ENCODE measurements at regions not wholly inside any gene's neighbourhood (a gene's known extent, or its start where the extent isn't known, plus 50 kb on each side); places are given as distances from the start of the nearest gene placed in this dataset.

- no peaks in the 10 kb centered on the region for H3K27me3 ChIP-seq (ENCODE audit: control insufficient read depth in 4 of 4, insufficient read depth in 4 of 4, low read length in 3 of 4)
- TF ChIP-seq TAF1 (conservative IDR thresholded peaks at IDR 0.05): no peak
- TF ChIP-seq RXRA (IDR thresholded peaks at IDR 0.05): no peak
- TF ChIP-seq HNF4A (conservative IDR thresholded peaks at IDR 0.05): no peak
- TF ChIP-seq FOXA2 (IDR thresholded peaks at IDR 0.05): no peak
- no peak for TF ChIP-seq REST (IDR thresholded peaks at IDR 0.05)
- TF ChIP-seq RAD21 (IDR thresholded peaks at IDR 0.05): no peak
- TF ChIP-seq ZBTB33 (IDR thresholded peaks at IDR 0.05): no peak
- no peak for TF ChIP-seq CTCF (IDR thresholded peaks at IDR 0.05; ENCODE audit: low read depth, low read length, missing input control)
- TF ChIP-seq SP1 (IDR thresholded peaks at IDR 0.05): no peak
- TF ChIP-seq ATF3 (IDR thresholded peaks at IDR 0.05): no peak
- TF ChIP-seq EGR1 (IDR thresholded peaks at IDR 0.05; ENCODE audit: low read depth in 2 of 2): no peak
- no peak for TF ChIP-seq NR2F2 (IDR thresholded peaks at IDR 0.05)
- TF ChIP-seq GABPA (IDR thresholded peaks at IDR 0.05 in 1 of 2, conservative IDR thresholded peaks at IDR 0.05 in 1 of 2): no peak
- H3K9me3 ChIP-seq (ENCODE audit: control insufficient read depth in 4 of 4, low read length in 3 of 4): peaks cover 0 to 2% (median 0%) of the 10 kb centered on the region in 4 donors
- no peak overlapping the region for H3K9ac ChIP-seq (ENCODE audit: low read depth in 1 of 2, low read length in 2 of 2)
- H3K4me1 ChIP-seq (ENCODE audit: control insufficient read depth in 4 of 4, insufficient read depth in 4 of 4, low read length in 3 of 4): no peaks in the 10 kb centered on the region
- no peak overlapping the region for H3K4me3 ChIP-seq (ENCODE audit: low read depth in 1 of 3, low read length in 3 of 3)
- 75% methylated on average over 1 of the region's 1 CpG for WGBS
- no peak for DNase-seq (ENCODE audit: low spot score)
- no peaks in the 10 kb centered on the region for H3K36me3 ChIP-seq (ENCODE audit: control insufficient read depth in 4 of 4, insufficient read depth in 3 of 4, low read depth in 1 of 4, low read length in 3 of 4)
- no peak overlapping the region for H3K27ac ChIP-seq (ENCODE audit: low read depth in 1 of 2, low read length in 2 of 2)
Observed at GRCh38 chr18:1627494-1627893, 722.8 kb downstream of the ADCYAP1 start.

GRCh38 chr18:1648712-1649111 lies 744.0 kb downstream of the ADCYAP1 start:
- Histone ChIP-seq H3K9me3 (ENCODE audit: control insufficient read depth in 4 of 4, low read length in 3 of 4) (no peaks in the 10 kb centered on the region), H3K27ac (ENCODE audit: low read depth in 1 of 2, low read length in 2 of 2) (no peak overlapping the region), H3K27me3 (ENCODE audit: control insufficient read depth in 4 of 4, insufficient read depth in 4 of 4, low read length in 3 of 4) (no peaks in the 10 kb centered on the region), H3K4me3 (ENCODE audit: low read depth in 1 of 3, low read length in 3 of 3) (no peak overlapping the region), H3K9ac (ENCODE audit: low read depth in 1 of 2, low read length in 2 of 2) (no peak overlapping the region), H3K4me1 (ENCODE audit: control insufficient read depth in 4 of 4, insufficient read depth in 4 of 4, low read length in 3 of 4) (no peaks in the 10 kb centered on the region), H3K36me3 (ENCODE audit: control insufficient read depth in 4 of 4, insufficient read depth in 3 of 4, low read depth in 1 of 4, low read length in 3 of 4) (no peaks in the 10 kb centered on the region)
- WGBS: 55% methylated on average over 2 of the region's 2 CpGs
- TF ChIP-seq MAX (IDR thresholded peaks at IDR 0.05) (no peak), RAD21 (IDR thresholded peaks at IDR 0.05) (no peak), HNF4G (IDR thresholded peaks at IDR 0.05) (no peak), HNF4A (conservative IDR thresholded peaks at IDR 0.05) (no peak), SP1 (IDR thresholded peaks at IDR 0.05) (no peak), FOXA2 (IDR thresholded peaks at IDR 0.05) (no peak)
- no peak for DNase-seq (ENCODE audit: low spot score)
